ENCODE measurements at regions not wholly inside any gene's neighbourhood (a gene's known extent, or its start where the extent isn't known, plus 50 kb on each side); places are given as distances from the start of the nearest gene placed in this dataset.

DNA sequence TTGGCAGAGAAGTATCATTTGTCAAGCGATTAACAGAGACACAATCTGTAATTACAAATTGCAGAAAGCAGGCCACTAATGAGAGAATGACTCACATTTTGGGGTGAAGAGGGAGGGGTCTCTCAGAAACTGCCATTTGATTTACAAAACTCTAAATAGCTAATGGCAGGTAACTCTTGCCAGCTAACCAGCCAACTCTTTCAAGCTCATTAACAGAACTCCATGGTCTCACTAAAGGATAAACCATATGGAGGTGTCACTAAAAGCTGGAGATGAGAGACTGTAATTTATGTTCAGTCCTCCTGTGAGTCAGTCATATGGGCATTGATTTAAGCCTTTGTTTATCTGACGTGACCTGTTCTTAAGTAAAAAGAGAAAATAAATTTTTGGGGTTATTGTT lies 336.4 kb downstream of the FOXG1 start:
- no peak overlapping the region for H3K4me3 ChIP-seq
- no peak overlapping the region for H3K27ac ChIP-seq
- POLR2A ChIA-PET = no interaction called here
- ATAC-seq = no peak
- H3K4me2 ChIP-seq = no peak overlapping the region
- DNase-seq (ENCODE audit: low read depth in 1 of 2, low spot score in 1 of 2) = no peak
- FAIRE-seq = no peak
- H3K4me1 ChIP-seq = no peaks in the 10 kb centered on the region
- H3K9me3 ChIP-seq = no peaks in the 10 kb centered on the region
- WGBS (ENCODE audit: missing lambda C conversion rate) = 19% methylated on average over 2 of the region's 2 CpGs
- CTCF ChIA-PET = no interaction called here
- TF ChIP-seq CEBPB (IDR thresholded peaks at IDR 0.05) (no peak), PHF8 (IDR thresholded peaks at IDR 0.05; ENCODE audit: borderline replicate concordance, low read depth) (no peak)
- TF ChIP-seq, protein P1, sequence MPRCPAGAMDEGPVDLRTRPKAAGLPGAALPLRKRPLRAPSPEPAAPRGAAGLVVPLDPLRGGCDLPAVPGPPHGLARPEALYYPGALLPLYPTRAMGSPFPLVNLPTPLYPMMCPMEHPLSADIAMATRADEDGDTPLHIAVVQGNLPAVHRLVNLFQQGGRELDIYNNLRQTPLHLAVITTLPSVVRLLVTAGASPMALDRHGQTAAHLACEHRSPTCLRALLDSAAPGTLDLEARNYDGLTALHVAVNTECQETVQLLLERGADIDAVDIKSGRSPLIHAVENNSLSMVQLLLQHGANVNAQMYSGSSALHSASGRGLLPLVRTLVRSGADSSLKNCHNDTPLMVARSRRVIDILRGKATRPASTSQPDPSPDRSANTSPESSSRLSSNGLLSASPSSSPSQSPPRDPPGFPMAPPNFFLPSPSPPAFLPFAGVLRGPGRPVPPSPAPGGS (IDR thresholded peaks at IDR 0.05) = no peak

DNA sequence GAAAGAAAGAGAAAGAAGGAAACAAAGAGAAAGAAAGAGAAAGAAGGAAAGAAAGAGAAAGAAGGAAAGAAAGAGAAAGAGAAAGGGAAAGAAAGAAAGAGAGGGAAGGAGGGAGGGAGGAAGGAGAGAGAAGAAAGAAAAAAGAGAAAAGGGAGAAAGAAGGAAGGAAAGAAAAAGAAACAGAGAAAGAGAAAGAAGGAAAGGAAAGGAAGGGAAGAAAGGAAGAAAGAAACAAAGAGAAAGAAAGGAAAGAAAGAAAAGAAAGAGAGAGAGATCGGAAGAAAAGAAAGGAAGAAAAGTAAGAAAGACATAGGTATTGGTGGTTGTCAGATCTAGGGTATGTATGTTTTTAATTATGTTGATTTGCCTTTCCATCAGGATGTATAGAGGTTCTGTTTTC lies 342.3 kb downstream of the FOXG1 start:
- DNase-seq (ENCODE audit: low read depth in 1 of 2, low spot score in 1 of 2) (no peak), ATAC-seq (no peak), FAIRE-seq (no peak)
- CTCF ChIA-PET = no interaction called here
- TF ChIP-seq ZNF302 (CRISPR knock-in tag; IDR thresholded peaks at IDR 0.05) (no peak), ESRRA (IDR thresholded peaks at IDR 0.05; ENCODE audit: borderline replicate concordance, low read length) (no peak), HDAC2 (IDR thresholded peaks at IDR 0.05) (no peak), PHF8 (IDR thresholded peaks at IDR 0.05; ENCODE audit: borderline replicate concordance, low read depth) (no peak), ZSCAN20 (CRISPR knock-in tag; IDR thresholded peaks at IDR 0.05) (no peak), KDM5A (IDR thresholded peaks at IDR 0.05) (no peak), RARB (CRISPR knock-in tag; IDR thresholded peaks at IDR 0.05) (no peak), HOXB13 (CRISPR knock-in tag; IDR thresholded peaks at IDR 0.05; ENCODE audit: low read depth) (no peak), MAFK (IDR thresholded peaks at IDR 0.05; ENCODE audit: partially characterized antibody) (no peak), RCOR1 (IDR thresholded peaks at IDR 0.05; ENCODE audit: low read depth, low read length) (no peak)
- TF ChIP-seq, protein P2, sequence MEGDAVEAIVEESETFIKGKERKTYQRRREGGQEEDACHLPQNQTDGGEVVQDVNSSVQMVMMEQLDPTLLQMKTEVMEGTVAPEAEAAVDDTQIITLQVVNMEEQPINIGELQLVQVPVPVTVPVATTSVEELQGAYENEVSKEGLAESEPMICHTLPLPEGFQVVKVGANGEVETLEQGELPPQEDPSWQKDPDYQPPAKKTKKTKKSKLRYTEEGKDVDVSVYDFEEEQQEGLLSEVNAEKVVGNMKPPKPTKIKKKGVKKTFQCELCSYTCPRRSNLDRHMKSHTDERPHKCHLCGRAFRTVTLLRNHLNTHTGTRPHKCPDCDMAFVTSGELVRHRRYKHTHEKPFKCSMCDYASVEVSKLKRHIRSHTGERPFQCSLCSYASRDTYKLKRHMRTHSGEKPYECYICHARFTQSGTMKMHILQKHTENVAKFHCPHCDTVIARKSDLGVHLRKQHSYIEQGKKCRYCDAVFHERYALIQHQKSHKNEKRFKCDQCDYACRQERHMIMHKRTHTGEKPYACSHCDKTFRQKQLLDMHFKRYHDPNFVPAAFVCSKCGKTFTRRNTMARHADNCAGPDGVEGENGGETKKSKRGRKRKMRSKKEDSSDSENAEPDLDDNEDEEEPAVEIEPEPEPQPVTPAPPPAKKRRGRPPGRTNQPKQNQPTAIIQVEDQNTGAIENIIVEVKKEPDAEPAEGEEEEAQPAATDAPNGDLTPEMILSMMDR (IDR thresholded peaks at IDR 0.05) = no peak
- Histone ChIP-seq H3K4me3 (no peak overlapping the region), H3K4me2 (no peak overlapping the region), H3K4me1 (no peaks in the 10 kb centered on the region), H3K27ac (no peak overlapping the region), H3K9me3 (no peaks in the 10 kb centered on the region)
- WGBS (ENCODE audit: missing lambda C conversion rate) = 53% methylated on average over 1 of the region's 1 CpG
- POLR2A ChIA-PET = no interaction called here

DNA sequence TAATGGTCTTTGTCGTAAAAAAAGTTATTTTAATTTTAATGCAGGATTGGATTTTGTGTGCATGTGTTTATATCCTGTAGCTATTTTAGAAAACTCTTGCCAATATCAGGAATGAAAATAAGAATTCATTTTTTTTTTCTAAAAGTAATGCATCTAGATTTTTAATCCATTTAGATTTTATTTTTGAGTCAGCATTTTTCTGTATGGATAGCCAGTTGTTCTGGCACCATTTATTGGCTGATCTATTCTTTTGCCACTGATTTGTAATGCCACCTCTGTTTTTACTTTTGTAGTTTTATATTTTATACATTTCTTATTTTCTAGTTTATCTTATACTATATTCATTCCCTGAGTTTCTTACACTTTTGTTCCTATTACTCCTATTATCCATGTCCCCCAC lies 343.0 kb downstream of the FOXG1 start:
- ATAC-seq = no peak
- no peak for DNase-seq (ENCODE audit: low read depth in 1 of 2, low spot score in 1 of 2)
- Histone ChIP-seq H3K27ac (no peak overlapping the region), H3K4me2 (no peak overlapping the region), H3K4me1 (no peaks in the 10 kb centered on the region), H3K9me3 (no peaks in the 10 kb centered on the region), H3K4me3 (no peak overlapping the region)
- 14% methylated on average over 1 of the region's 1 CpG for WGBS (ENCODE audit: missing lambda C conversion rate)
- ChIA-PET POLR2A (no interaction called here), CTCF (no interaction called here)
- no peak for FAIRE-seq
- TF ChIP-seq, protein P3, sequence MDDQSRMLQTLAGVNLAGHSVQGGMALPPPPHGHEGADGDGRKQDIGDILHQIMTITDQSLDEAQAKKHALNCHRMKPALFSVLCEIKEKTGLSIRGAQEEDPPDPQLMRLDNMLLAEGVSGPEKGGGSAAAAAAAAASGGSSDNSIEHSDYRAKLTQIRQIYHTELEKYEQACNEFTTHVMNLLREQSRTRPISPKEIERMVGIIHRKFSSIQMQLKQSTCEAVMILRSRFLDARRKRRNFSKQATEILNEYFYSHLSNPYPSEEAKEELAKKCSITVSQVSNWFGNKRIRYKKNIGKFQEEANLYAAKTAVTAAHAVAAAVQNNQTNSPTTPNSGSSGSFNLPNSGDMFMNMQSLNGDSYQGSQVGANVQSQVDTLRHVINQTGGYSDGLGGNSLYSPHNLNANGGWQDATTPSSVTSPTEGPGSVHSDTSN (IDR thresholded peaks at IDR 0.05) = no peak
- TF ChIP-seq MAFK (IDR thresholded peaks at IDR 0.05; ENCODE audit: partially characterized antibody) = peak; percentile 3
- TF ChIP-seq, protein P4, sequence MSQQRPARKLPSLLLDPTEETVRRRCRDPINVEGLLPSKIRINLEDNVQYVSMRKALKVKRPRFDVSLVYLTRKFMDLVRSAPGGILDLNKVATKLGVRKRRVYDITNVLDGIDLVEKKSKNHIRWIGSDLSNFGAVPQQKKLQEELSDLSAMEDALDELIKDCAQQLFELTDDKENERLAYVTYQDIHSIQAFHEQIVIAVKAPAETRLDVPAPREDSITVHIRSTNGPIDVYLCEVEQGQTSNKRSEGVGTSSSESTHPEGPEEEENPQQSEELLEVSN (IDR thresholded peaks at IDR 0.05; ENCODE audit: borderline replicate concordance, low read depth) = no peak

DNA sequence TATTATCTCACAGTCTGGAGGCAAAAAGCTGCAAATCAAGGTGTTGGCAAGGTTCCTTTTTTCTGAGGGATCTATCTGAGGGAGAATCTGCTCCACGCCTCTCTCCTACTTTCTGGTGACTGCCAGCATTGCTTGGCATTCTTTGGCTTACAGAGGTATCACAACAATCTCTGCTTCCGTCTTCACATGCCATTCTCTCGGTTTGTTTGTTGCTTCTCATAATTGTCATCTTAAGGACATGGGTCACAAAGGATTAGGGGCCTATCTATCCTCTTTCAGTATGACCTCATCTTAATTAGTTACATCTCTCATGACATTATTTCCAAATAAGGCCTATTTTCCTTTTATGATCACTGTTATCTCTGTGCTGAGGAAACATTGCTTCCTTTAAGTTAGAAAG lies 345.0 kb downstream of the FOXG1 start:
- Histone ChIP-seq H3K4me3 (no peak overlapping the region), H3K9me3 (no peaks in the 10 kb centered on the region), H3K4me1 (no peaks in the 10 kb centered on the region), H3K27ac (no peak overlapping the region), H3K4me2 (no peak overlapping the region)
- ChIA-PET POLR2A (no interaction called here), CTCF (no interaction called here)
- 14% methylated on average over 3 of the region's 3 CpGs for WGBS (ENCODE audit: missing lambda C conversion rate)
- no peak for FAIRE-seq
- DNase-seq (ENCODE audit: low read depth in 1 of 2, low spot score in 1 of 2) = no peak
- no peak for ATAC-seq
- TF ChIP-seq, protein P5, sequence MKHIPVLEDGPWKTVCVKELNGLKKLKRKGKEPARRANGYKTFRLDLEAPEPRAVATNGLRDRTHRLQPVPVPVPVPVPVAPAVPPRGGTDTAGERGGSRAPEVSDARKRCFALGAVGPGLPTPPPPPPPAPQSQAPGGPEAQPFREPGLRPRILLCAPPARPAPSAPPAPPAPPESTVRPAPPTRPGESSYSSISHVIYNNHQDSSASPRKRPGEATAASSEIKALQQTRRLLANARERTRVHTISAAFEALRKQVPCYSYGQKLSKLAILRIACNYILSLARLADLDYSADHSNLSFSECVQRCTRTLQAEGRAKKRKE (CRISPR knock-in tag; IDR thresholded peaks at IDR 0.05; ENCODE audit: low read depth) = no peak
- TF ChIP-seq NFE2L2 (conservative IDR thresholded peaks at IDR 0.05; ENCODE audit: low read length) (no peak), HOXB5 (CRISPR knock-in tag; IDR thresholded peaks at IDR 0.05) (no peak), RFX5 (IDR thresholded peaks at IDR 0.05) (no peak), CBX2 (IDR thresholded peaks at IDR 0.05; ENCODE audit: borderline replicate concordance, low read depth) (no peak)
- TF ChIP-seq, protein P6, sequence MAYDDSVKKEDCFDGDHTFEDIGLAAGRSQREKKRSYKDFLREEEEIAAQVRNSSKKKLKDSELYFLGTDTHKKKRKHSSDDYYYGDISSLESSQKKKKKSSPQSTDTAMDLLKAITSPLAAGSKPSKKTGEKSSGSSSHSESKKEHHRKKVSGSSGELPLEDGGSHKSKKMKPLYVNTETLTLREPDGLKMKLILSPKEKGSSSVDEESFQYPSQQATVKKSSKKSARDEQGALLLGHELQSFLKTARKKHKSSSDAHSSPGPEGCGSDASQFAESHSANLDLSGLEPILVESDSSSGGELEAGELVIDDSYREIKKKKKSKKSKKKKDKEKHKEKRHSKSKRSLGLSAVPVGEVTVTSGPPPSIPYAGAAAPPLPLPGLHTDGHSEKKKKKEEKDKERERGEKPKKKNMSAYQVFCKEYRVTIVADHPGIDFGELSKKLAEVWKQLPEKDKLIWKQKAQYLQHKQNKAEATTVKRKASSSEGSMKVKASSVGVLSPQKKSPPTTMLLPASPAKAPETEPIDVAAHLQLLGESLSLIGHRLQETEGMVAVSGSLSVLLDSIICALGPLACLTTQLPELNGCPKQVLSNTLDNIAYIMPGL (CRISPR knock-in tag; IDR thresholded peaks at IDR 0.05; ENCODE audit: borderline replicate concordance) = no peak

All from A549 (cell line).